GM19468 (cell line): ENCODE measurements at regions not wholly inside any gene's neighbourhood (a gene's known extent, or its start where the extent isn't known, plus 50 kb on each side); places are given as distances from the start of the nearest gene placed in this dataset.
"Not testable (repeated sequence)": the region's sequence is repeated elsewhere in the genome, so short reads cannot be mapped to it uniquely, and the experiment has no call there.

Source experiments
- ATAC-seq: cut with Tn5 transposase; IDR thresholded peaks from one replicate; pipeline ENCODE4 v1.9.1; 2021; ENCODE audit warnings: mild to moderate bottlenecking, moderate library complexity, moderate number of reproducible peaks; ENCODE audit not compliant: unreplicated experiment; ENCODE audit errors: extremely low read depth

DNA sequence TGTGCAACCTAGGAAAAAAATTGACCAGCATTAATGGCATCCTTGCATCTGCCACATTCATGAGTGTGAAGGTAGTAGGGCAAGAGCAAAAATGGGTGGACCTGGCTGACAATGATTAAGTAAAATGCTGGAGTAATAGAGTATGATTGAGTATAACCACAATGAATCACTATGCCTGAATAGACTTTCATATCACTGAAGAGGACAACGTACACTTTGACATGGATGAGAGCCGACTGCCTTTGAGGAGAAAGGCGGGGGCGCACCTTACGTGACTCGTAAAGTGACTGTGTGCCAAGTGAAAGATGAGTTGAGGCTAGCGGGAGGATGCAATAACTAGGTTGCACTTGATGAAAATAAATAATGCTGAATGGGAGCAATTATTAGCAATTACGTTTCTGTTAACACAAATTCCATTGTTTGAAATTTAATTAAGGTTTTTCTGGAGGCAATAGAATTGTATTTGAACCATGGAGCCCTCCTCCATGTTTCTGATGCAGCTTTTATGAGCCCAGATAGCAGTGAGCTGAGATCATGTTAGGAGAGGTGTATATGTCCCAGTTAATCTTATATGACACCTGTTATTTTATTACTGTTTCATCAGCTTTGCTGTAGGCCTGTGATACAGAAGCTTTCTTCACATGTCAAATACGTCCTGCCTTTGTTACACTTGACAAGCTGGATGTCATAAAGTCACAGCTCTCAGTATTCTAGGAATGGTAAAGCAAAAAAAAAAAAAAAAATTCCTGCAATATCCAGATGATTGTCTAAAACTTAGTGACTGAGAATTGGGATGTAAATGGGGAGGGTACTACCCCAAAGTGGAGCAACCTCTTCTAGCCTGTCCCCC, 596.5 kb downstream of the NXPH1 start:
- no peak for ATAC-seq

DNA sequence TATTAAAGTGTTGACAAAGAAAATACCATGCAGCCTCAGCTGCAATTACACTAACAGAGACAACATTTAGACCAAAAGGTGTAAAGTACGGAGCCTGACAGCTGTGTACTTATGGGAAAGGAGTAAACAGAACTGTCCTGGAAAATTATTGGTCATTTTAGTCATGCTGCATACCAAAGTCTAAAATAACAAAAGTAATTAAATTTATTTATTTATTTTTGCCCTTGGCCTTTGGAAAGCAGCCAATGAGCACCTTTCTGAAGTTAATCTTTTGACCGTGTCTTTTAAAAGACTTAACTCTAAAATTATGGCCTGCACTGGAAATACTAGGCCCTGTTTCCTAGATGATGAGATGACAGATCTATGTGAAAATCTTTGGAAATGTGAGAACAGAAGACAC, 597.6 kb downstream of the NXPH1 start:
- no peak for ATAC-seq

GRCh38 chr7:9031386-9031785, 598.0 kb downstream of the NXPH1 start:
- no peak for ATAC-seq

DNA sequence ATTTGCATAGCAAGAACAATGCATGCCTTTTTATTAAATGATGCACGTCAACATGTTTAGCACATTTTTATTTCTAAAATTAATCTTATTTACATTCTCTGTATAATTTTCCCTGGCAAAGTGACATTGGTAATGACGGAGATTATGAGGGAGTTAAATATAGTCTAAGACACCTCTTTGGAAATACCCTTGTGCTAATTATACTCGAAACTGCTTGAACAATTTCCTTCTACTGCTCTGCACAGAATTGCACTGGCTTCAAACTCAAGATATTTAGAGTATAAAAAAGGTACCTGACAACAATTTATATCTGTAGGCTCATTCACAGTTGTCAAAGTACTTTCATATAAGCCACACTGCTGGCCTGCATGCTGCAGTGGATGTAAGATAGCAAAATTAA, 602.7 kb downstream of the NXPH1 start:
- ATAC-seq = no peak

- no peak for ATAC-seq
Observed at GRCh38 chr7:9071160-9071762, 637.9 kb downstream of the NXPH1 start.

DNA sequence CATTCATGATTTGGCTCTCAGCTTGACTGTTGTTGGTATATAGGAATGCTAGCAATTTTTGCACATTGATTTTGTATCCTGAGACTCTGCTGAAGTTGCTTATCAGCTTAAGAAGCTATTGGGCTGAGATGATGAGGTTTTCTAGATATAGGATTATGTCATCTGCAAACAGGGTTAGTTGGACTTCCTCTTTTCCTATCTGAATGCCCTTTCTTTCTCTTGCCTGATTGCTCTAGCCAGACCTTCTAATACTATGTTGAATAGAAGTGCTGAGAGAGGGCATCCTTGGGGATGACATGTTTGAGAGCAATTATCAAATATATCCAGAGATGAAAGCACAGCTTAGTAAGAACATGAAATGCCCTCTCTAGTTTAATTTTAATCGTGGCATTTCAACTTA, 642.4 kb downstream of the NXPH1 start:
- not testable (repeated sequence) for ATAC-seq

- no peak for ATAC-seq
Observed at GRCh38 chr7:9082203-9082602, 648.8 kb downstream of the NXPH1 start.

GRCh38 chr7:9083837-9084236, 650.4 kb downstream of the NXPH1 start:
- ATAC-seq = no peak

- no peak for ATAC-seq
Observed at GRCh38 chr7:9091282-9091681, 657.9 kb downstream of the NXPH1 start.

GRCh38 chr7:9097565-9098060, 664.2 kb downstream of the NXPH1 start:
- ATAC-seq = no peak

DNA sequence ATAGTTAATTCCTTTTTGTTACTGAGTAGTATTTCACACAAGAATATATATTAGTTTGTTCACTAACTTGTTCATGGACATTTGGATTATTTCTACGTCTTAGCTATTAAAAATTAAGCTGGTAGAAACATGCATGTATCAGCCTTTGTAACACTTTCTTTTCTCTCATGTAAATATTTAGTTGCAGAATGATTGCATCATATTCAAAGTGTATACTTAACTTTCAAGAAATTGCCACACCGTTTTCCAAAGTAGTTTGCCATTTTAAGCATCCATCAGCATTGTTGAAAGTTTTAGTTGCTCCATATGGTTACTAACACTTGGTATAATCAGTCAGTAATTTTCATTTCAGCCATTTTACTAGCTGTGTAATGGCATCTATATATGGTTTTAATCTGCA, 666.9 kb downstream of the NXPH1 start:
- no peak for ATAC-seq

DNA sequence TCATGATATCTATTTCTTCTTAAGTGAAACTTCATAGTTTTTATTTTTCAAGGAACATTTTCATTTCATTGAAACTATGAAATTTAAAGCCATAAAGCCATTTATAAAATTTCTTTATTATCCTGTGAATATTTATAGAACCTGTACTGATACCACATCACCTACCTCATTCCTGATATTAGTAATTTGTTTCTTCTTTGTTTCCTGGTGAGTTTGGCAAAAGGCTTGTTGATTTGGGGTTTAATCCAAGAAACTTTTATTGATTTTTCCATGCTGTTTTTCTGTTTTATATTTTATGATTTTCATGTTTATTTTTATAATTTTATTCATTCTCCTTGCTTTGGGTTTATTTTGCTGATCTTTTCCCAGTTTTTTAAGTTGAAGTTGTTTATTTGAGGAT, 669.4 kb downstream of the NXPH1 start:
- no peak for ATAC-seq

DNA sequence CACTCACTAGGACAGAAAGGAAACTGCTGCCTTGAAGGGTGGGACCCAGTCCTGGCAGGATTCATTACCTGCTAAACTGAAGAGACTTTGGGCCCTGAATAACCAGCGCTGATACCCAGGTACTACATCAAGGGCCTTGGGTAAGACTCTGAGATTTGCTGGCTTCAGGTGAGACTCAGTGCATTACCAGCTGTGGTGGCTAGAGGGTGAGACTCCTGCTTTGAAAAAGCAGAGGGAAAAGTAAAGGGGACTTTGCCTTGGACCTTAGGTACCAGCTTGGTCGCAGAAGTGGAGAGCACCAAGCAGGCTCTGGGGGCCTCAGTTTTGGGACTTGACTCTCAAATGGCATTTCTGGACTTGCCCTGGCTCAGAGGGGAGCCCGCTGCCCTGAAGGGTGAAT, 673.3 kb downstream of the NXPH1 start:
- no peak for ATAC-seq

DNA sequence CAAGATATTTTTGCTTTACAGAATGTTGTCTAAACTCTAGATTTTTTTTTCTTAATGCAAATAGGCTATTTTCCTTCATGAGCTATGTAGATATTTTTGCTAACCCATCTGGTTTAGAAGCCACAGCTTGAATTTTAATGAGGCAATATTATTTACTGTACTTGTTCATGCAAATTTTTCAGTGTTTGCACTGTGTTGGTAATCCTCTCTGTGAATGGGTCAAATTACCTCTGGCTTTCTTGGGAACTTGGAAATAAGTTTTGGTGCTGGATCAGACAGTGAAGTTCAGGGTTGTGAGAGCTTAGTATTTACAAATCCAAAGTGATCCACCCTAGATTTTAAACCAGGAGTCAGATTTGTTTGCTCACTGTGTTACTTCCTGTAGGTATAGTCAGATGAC, 686.9 kb downstream of the NXPH1 start:
- ATAC-seq = no peak

- ATAC-seq = no peak
Observed at GRCh38 chr7:9124320-9124719, 690.9 kb downstream of the NXPH1 start.

GRCh38 chr7:9125246-9125645, 691.8 kb downstream of the NXPH1 start:
- no peak for ATAC-seq

- ATAC-seq = no peak
Observed at GRCh38 chr7:9127901-9128300, 694.5 kb downstream of the NXPH1 start.

DNA sequence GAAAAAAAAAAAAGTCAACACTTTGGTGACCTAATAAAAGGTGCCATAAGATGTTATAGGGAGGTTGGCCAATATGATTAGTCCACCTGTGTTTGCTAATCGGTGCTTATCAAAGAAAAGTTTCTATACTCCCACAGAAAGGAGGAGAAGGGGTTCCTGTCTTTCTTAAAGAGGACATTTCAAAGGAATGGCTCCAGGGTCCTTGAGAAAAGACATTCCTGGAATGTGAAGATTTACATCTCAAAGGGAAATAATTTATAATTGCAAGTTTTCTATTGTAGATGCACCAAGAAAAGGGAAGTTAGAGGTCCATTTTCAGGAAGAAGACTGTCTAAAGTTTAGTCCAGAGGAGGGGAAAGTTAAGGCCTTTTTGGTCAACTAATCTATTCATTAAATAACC, 715.3 kb downstream of the NXPH1 start:
- no peak for ATAC-seq

- ATAC-seq = no peak
Observed at GRCh38 chr7:9149499-9150082, 716.2 kb downstream of the NXPH1 start.

DNA sequence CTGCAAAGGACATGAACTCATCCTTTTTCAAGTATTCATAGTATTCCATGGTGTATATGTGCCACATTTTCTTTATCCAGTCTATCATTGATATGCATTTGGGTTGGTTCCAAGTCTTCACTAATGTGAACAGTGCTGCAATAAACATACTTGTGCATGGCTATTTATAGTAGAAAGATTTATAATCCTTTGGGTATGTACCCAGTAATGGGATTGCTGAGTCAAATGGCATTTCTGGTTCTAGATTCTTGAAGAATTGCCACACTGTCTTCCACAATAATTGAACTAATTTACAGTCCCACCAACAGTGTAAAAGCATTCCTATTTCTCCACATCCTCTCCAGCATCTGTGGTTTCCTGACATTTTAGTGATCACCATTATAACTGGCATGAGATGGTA, 730.3 kb downstream of the NXPH1 start:
- not testable (repeated sequence) for ATAC-seq

GRCh38 chr7:9175871-9176270, 742.5 kb downstream of the NXPH1 start:
- ATAC-seq = no peak
